Transverse colon (tissue), 4 donors: ENCODE measurements at regions not wholly inside any gene's neighbourhood (a gene's known extent, or its start where the extent isn't known, plus 50 kb on each side); places are given as distances from the start of the nearest gene placed in this dataset.
A peak's percentile ranks its signal among the peaks of the same experiment; 100 is the strongest.

Source experiments
- DNase-seq: peaks from one replicate; pipeline ENCODE4 v3.0.0-alpha.2; 2019
- H3K27ac ChIP-seq, 4 donors: fragments of 200-600 bp; sonication (generic); 2 replicates each; pipeline ENCODE4 v1.5.1; 2016 to 2018; ENCODE audit warnings: inconsistent platforms in 4 of 4
- H3K27me3 ChIP-seq: fragments of 200-600 bp; sonication (generic); 2 replicates; pipeline ENCODE4 v1.5.1; 2017; ENCODE audit warnings: inconsistent platforms
- H3K36me3 ChIP-seq, 4 donors: fragments of 200-600 bp; sonication (generic); 2 replicates each; pipeline ENCODE4 v1.5.1; 2017 to 2019; ENCODE audit warnings: inconsistent platforms in 4 of 4
- H3K4me1 ChIP-seq, 4 donors: fragments of 200-600 bp; sonication (generic); 2 replicates each; pipeline ENCODE4 v1.5.1; 2017 to 2020; ENCODE audit warnings: inconsistent platforms in 4 of 4
- H3K4me3 ChIP-seq, 4 donors: fragments of 200-600 bp; sonication (generic); 1 replicate in 1 of 4; 2 replicates in 3 of 4; pipeline versions ENCODE4 v1.5.1 to v1.6.1; 2017 to 2019; ENCODE audit warnings: inconsistent platforms in 4 of 4
- H3K9me3 ChIP-seq, 2 donors: fragments of 200-600 bp; sonication (generic); 2 replicates each; pipeline ENCODE4 v1.5.1; 2017 to 2019; ENCODE audit warnings: inconsistent platforms in 2 of 2
- EP300 ChIP-seq: sonication (generic); formaldehyde crosslinking; IDR thresholded peaks from one replicate; pipeline ENCODE4 v1.6.1; 2017; ENCODE audit warnings: antibody characterized with exemption, low read depth
- POLR2A ChIP-seq: fragments of 450-650 bp; IDR thresholded peaks from one replicate; pipeline ENCODE4 v1.6.1; 2016; ENCODE audit warnings: antibody characterized with exemption, mild to moderate bottlenecking, moderate library complexity
- POLR2AphosphoS5 ChIP-seq, 3 donors: sonication (generic); formaldehyde crosslinking; IDR thresholded peaks; one replicate each; pipeline ENCODE4 v1.6.1; 2016; ENCODE audit warnings: antibody characterized with exemption in 3 of 3
- WGBS, 2 donors: methylation state at CpG; one replicate each; pipeline ENCODE4 v1.1.5; 2018; ENCODE audit warnings: low coverage in 1 of 2; 5-methylcytosine and 5-hydroxymethylcytosine counted together
- in situ Hi-C, 4 donors: fragments of 200-750 bp; cut with MboI; loops; one replicate each; pipeline versions ENCODE4 v1.15.0 to v1.15.1; 2017; ENCODE audit warnings: low sequenced_read_pairs in 3 of 4, low pct_ligation_motif_present in 1 of 4, low pct_unique_long_range_greater_than_20kb in 1 of 4
- intact Hi-C: fragments of 100-400 bp; cut with DNase I; formaldehyde crosslinking; loops from one replicate; pipeline ENCODE4 v1.15.1; 2023; ENCODE audit warnings: low total_unique reads
- TF ChIP-seq, protein P1 (sequence below), 5 experiments: fragments of 200-600 bp in 3 of 5; fragments of 450-650 bp in 2 of 5; sonication (generic) in 3 of 5; IDR thresholded peaks; 1 replicate in 2 of 5; 2 replicates in 3 of 5; pipeline ENCODE4 v1.5.1; 2016 to 2017; ENCODE audit warnings: antibody characterized with exemption in 5 of 5, inconsistent platforms in 3 of 5, mild to moderate bottlenecking in 2 of 5, moderate library complexity in 1 of 5

GRCh38 chr10:128875956-128876736 is 590.9 kb upstream of the MGMT start:
- H3K36me3 ChIP-seq, result no peaks in the 10 kb centered on the region
- WGBS, 2 donors, result 62 to 78% methylated on average over 4 to 7 of the region's 7 CpGs
- in situ Hi-C loops, result no loop called here
- no peaks in the 10 kb centered on the region for H3K9me3 ChIP-seq
- no peak for TF ChIP-seq POLR2AphosphoS5 (IDR thresholded peaks at IDR 0.05)
- no peak for TF ChIP-seq POLR2A
- TF ChIP-seq EP300, result no peak
- TF ChIP-seq, protein P1, sequence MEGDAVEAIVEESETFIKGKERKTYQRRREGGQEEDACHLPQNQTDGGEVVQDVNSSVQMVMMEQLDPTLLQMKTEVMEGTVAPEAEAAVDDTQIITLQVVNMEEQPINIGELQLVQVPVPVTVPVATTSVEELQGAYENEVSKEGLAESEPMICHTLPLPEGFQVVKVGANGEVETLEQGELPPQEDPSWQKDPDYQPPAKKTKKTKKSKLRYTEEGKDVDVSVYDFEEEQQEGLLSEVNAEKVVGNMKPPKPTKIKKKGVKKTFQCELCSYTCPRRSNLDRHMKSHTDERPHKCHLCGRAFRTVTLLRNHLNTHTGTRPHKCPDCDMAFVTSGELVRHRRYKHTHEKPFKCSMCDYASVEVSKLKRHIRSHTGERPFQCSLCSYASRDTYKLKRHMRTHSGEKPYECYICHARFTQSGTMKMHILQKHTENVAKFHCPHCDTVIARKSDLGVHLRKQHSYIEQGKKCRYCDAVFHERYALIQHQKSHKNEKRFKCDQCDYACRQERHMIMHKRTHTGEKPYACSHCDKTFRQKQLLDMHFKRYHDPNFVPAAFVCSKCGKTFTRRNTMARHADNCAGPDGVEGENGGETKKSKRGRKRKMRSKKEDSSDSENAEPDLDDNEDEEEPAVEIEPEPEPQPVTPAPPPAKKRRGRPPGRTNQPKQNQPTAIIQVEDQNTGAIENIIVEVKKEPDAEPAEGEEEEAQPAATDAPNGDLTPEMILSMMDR (IDR thresholded peaks at IDR 0.05), result no peak
- no peak for DNase-seq
- no peak overlapping the region for H3K4me3 ChIP-seq
- H3K4me1 ChIP-seq, result no peaks in the 10 kb centered on the region
- intact Hi-C loops, result no loop called here
- H3K27ac ChIP-seq, result peak overlapping the region in 2 of 4 donors; percentile 17 to 31
- H3K27me3 ChIP-seq, result no peaks in the 10 kb centered on the region

GRCh38 chr10:128877141-128877540 is 589.9 kb upstream of the MGMT start:
- in situ Hi-C loops (no loop called here), intact Hi-C loops (no loop called here)
- Histone ChIP-seq H3K27me3 (no peaks in the 10 kb centered on the region), H3K4me3 (no peak overlapping the region), H3K27ac (no peak overlapping the region), H3K4me1 (no peaks in the 10 kb centered on the region), H3K36me3 (no peaks in the 10 kb centered on the region), H3K9me3 (no peaks in the 10 kb centered on the region)
- WGBS, 2 donors, result 68 to 82% methylated on average over 6 to 10 of the region's 10 CpGs
- TF ChIP-seq POLR2A (no peak), EP300 (no peak), POLR2AphosphoS5 (IDR thresholded peaks at IDR 0.05) (no peak)
- TF ChIP-seq, protein P1 (IDR thresholded peaks at IDR 0.05), result no peak
- DNase-seq, result no peak

DNA sequence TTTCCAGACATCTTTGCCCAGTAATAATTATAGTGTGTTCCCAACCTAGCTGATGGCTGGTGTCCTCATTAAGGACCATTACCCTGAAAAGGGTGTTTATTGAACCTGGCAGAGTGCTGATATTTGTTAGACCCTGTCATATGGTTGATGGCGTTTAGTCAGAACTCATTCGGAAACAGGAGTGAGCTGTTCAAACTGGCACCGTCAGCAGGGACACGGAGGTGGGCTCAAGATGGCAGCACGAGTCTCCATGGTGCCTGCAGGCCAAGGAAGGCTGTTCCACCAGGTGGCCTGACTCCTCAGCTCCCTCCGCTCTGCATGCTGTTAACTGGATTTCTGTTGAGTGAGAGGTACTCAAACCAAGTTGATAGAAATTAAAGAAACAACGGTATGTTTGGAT is 589.1 kb upstream of the MGMT start:
- intact Hi-C loops (no loop called here), in situ Hi-C loops (no loop called here)
- Histone ChIP-seq H3K27me3 (no peaks in the 10 kb centered on the region), H3K27ac (no peak overlapping the region), H3K36me3 (no peaks in the 10 kb centered on the region), H3K4me1 (no peaks in the 10 kb centered on the region), H3K9me3 (no peaks in the 10 kb centered on the region), H3K4me3 (no peak overlapping the region)
- TF ChIP-seq EP300 (no peak), POLR2A (no peak), POLR2AphosphoS5 (IDR thresholded peaks at IDR 0.05) (no peak)
- TF ChIP-seq, protein P1 (IDR thresholded peaks at IDR 0.05), result no peak
- WGBS, 2 donors, result 83 to 95% methylated on average over 2 to 7 of the region's 7 CpGs
- no peak for DNase-seq

DNA sequence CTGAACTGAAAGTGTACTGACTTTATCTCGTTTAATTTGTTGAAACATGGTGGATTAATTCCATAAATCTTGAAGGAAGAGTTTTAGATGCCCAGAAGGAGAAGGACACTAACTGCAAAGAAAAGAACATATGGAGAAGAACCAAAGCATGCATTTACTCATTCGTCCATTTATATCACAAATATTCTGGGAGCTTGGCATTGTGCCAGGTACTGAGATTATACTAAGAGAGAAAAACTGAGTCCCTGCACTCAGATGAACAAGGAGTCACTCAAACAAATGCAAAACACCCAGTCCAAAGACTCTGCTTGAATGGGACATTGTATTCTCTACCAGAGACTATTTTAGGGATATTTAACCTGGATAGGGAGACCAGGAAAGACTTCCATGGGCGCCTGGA is 588.0 kb upstream of the MGMT start:
- no peaks in the 10 kb centered on the region for H3K4me1 ChIP-seq
- no peaks in the 10 kb centered on the region for H3K9me3 ChIP-seq
- TF ChIP-seq, protein P1 (IDR thresholded peaks at IDR 0.05), result no peak
- TF ChIP-seq POLR2AphosphoS5 (IDR thresholded peaks at IDR 0.05) (no peak), EP300 (no peak), POLR2A (no peak)
- no peak for DNase-seq
- 59 to 61% methylated on average over 2 to 3 of the region's 3 CpGs for WGBS, 2 donors
- H3K4me3 ChIP-seq, result no peak overlapping the region
- H3K36me3 ChIP-seq, result no peaks in the 10 kb centered on the region
- H3K27me3 ChIP-seq, result no peaks in the 10 kb centered on the region
- intact Hi-C loops, result no loop called here
- H3K27ac ChIP-seq, result no peak overlapping the region
- in situ Hi-C loops, result no loop called here
